ENCODE measurements at regions not wholly inside any gene's neighbourhood (a gene's known extent, or its start where the extent isn't known, plus 50 kb on each side); places are given as distances from the start of the nearest gene placed in this dataset.

DNA sequence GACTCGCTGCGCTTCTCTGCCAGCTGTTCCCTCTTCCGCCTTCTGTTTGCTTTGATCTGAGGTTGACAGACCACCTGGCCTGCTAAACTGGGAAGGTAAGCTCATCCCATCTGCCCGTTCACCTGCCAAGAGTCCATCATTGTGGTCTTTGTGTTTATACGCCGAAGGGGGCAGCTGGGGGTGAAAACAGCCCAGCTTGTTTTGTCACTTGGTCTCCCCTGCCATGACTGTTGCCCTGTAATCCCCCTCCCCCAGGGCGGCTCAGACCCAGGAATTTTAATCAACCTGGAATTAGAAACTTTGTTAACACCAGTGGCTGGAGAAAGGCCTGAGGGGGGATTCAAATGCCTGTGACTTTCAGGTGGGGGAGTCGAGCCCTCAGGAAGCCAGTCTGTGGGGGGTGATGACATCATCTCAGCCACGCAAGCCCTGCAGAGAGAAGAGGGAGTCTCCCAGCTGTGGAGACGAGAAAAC is 333.3 kb downstream of the BCOR start:
- peak; percentile 69 for DNase-seq
- H3K4me3 Mint-ChIP-seq, result no peak overlapping the region
- peaks cover 13% of the 10 kb centered on the region for H3K27me3 Mint-ChIP-seq (ENCODE audit: insufficient read depth)
- no peaks in the 10 kb centered on the region for H3K4me1 ChIP-seq (ENCODE audit: control insufficient read depth, insufficient read depth, low read length)
- H3K27me3 ChIP-seq (ENCODE audit: control insufficient read depth, insufficient read depth, low read length, poor library complexity, severe bottlenecking), result no peaks in the 10 kb centered on the region
- H3K9ac ChIP-seq (ENCODE audit: extremely low read depth, low read length, poor library complexity, severe bottlenecking), result no peak overlapping the region
- H3K36me3 ChIP-seq (ENCODE audit: control insufficient read depth, insufficient read depth, low read length), result no peaks in the 10 kb centered on the region
- peaks cover 7% of the 10 kb centered on the region for H3K9me3 Mint-ChIP-seq
- H3K9me3 ChIP-seq (ENCODE audit: control insufficient read depth, low read length), result no peaks in the 10 kb centered on the region
- H3K4me1 Mint-ChIP-seq, result peaks cover 36% of the 10 kb centered on the region
- H3K36me3 Mint-ChIP-seq (ENCODE audit: low read depth), result no peaks in the 10 kb centered on the region
- no peak overlapping the region for H3K27ac ChIP-seq (ENCODE audit: low read depth, low read length)
- peak overlapping the region; percentile 47 for H3K27ac Mint-ChIP-seq
- no peak overlapping the region for H3K4me3 ChIP-seq (ENCODE audit: low read length)
- WGBS, 2 experiments (ENCODE audit: insufficient coverage in 1 of 2, insufficient read length in 1 of 2), result 66 to 73% methylated on average over 4 to 10 of the region's 10 CpGs
- TF ChIP-seq, protein P1, sequence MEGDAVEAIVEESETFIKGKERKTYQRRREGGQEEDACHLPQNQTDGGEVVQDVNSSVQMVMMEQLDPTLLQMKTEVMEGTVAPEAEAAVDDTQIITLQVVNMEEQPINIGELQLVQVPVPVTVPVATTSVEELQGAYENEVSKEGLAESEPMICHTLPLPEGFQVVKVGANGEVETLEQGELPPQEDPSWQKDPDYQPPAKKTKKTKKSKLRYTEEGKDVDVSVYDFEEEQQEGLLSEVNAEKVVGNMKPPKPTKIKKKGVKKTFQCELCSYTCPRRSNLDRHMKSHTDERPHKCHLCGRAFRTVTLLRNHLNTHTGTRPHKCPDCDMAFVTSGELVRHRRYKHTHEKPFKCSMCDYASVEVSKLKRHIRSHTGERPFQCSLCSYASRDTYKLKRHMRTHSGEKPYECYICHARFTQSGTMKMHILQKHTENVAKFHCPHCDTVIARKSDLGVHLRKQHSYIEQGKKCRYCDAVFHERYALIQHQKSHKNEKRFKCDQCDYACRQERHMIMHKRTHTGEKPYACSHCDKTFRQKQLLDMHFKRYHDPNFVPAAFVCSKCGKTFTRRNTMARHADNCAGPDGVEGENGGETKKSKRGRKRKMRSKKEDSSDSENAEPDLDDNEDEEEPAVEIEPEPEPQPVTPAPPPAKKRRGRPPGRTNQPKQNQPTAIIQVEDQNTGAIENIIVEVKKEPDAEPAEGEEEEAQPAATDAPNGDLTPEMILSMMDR (conservative IDR thresholded peaks at IDR 0.05), result no peak

DNA sequence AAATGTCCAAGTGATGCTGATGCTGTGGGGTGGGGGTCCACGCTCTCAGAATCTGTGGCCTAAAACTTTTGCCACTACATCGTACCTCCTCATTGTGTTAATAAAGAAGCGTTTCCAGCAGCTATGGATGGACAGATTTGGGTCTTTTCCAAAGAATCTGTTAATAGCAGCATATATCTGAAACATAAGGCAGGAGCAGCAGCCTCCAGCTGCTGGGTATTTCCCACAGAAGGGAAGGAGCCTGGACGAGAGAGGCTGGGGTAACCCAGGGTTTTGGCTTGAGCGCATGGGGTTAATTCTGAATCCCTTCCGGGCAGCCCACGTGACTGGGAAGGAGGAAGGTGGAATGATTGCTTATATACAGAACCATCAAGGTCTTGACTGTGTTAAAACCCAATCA is 332.4 kb downstream of the BCOR start:
- no peak overlapping the region for H3K9ac ChIP-seq (ENCODE audit: extremely low read depth, low read length, poor library complexity, severe bottlenecking)
- H3K36me3 Mint-ChIP-seq (ENCODE audit: low read depth), result no peaks in the 10 kb centered on the region
- H3K27ac Mint-ChIP-seq, result peak overlapping the region; percentile 52
- 95% methylated on average over 7 of the region's 7 CpGs; no CpG with 5 or more reads in 1 of the 2 experiments for WGBS, 2 experiments (ENCODE audit: insufficient coverage in 1 of 2, insufficient read length in 1 of 2)
- H3K27me3 Mint-ChIP-seq (ENCODE audit: insufficient read depth), result peaks cover 15% of the 10 kb centered on the region
- no peaks in the 10 kb centered on the region for H3K4me1 ChIP-seq (ENCODE audit: control insufficient read depth, insufficient read depth, low read length)
- H3K36me3 ChIP-seq (ENCODE audit: control insufficient read depth, insufficient read depth, low read length), result no peaks in the 10 kb centered on the region
- H3K4me3 ChIP-seq (ENCODE audit: low read length), result no peak overlapping the region
- H3K4me3 Mint-ChIP-seq, result no peak overlapping the region
- peaks cover 7% of the 10 kb centered on the region for H3K9me3 Mint-ChIP-seq
- H3K27ac ChIP-seq (ENCODE audit: low read depth, low read length), result no peak overlapping the region
- peaks cover 30% of the 10 kb centered on the region for H3K4me1 Mint-ChIP-seq
- no peaks in the 10 kb centered on the region for H3K27me3 ChIP-seq (ENCODE audit: control insufficient read depth, insufficient read depth, low read length, poor library complexity, severe bottlenecking)
- H3K9me3 ChIP-seq (ENCODE audit: control insufficient read depth, low read length), result no peaks in the 10 kb centered on the region
- no peak for DNase-seq
- TF ChIP-seq, protein P1 (conservative IDR thresholded peaks at IDR 0.05), result no peak

DNA sequence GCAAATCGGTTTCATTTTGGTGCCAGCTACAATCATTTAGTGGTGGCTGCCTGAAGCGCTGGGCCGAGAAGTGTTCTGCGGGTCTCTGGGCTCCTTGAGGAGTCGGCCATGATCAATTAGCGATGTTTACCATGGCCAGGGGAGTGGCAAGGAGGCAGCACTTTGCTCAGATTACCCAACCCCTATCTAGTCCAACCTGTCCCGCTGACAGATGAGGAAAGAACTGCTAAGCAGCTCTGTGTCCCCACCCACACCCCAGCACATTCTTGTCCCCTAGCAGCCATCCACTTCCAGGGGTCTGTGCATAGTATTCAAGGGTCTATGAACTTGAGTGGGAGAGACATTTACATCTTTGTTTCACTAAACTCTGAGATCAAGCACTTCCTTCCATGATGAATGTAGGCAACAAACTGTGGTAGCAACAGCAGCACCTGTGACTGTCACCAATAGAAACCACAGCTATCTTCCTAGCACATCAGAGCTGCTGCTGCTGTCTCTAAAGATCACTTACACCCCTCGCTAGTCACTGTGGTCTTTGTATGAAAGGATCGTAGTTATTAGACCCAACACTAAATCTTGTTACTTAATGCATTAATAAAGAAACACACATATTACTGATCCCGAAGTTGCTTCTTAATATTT is 331.6 kb downstream of the BCOR start:
- no peaks in the 10 kb centered on the region for H3K36me3 ChIP-seq (ENCODE audit: control insufficient read depth, insufficient read depth, low read length)
- Mint-ChIP-seq H3K9me3 (peaks cover 7% of the 10 kb centered on the region), H3K4me3 (no peak overlapping the region), H3K4me1 (peaks cover 30% of the 10 kb centered on the region), H3K27me3 (ENCODE audit: insufficient read depth) (peaks cover 13% of the 10 kb centered on the region), H3K36me3 (ENCODE audit: low read depth) (no peaks in the 10 kb centered on the region), H3K27ac (peak overlapping the region; percentile 52)
- H3K4me3 ChIP-seq (ENCODE audit: low read length), result no peak overlapping the region
- no peaks in the 10 kb centered on the region for H3K27me3 ChIP-seq (ENCODE audit: control insufficient read depth, insufficient read depth, low read length, poor library complexity, severe bottlenecking)
- no peaks in the 10 kb centered on the region for H3K4me1 ChIP-seq (ENCODE audit: control insufficient read depth, insufficient read depth, low read length)
- no peak overlapping the region for H3K27ac ChIP-seq (ENCODE audit: low read depth, low read length)
- TF ChIP-seq, protein P1 (conservative IDR thresholded peaks at IDR 0.05), result no peak
- no peak overlapping the region for H3K9ac ChIP-seq (ENCODE audit: extremely low read depth, low read length, poor library complexity, severe bottlenecking)
- H3K9me3 ChIP-seq (ENCODE audit: control insufficient read depth, low read length), result no peaks in the 10 kb centered on the region
- peak; percentile 69 for DNase-seq
- WGBS, 2 experiments (ENCODE audit: insufficient coverage in 1 of 2, insufficient read length in 1 of 2), result 79 to 88% methylated on average over 3 to 10 of the region's 10 CpGs

Measured in endodermal cell (in vitro differentiated cells).